NCI-H2107 (cell line): ENCODE measurements at regions not wholly inside any gene's neighbourhood (a gene's known extent, or its start where the extent isn't known, plus 50 kb on each side); places are given as distances from the start of the nearest gene placed in this dataset.
"Not testable (repeated sequence)": the region's sequence is repeated elsewhere in the genome, so short reads cannot be mapped to it uniquely, and the experiment has no call there.

ENCODE experiments used
- DNase-seq: peaks from one replicate; lab custom pipeline; 2025; lab: John Stamatoyannopoulos, UW

GRCh38 chr3:107221856-107222255 is 155.4 kb upstream of the CCDC54 start:
- no peak for DNase-seq

DNA sequence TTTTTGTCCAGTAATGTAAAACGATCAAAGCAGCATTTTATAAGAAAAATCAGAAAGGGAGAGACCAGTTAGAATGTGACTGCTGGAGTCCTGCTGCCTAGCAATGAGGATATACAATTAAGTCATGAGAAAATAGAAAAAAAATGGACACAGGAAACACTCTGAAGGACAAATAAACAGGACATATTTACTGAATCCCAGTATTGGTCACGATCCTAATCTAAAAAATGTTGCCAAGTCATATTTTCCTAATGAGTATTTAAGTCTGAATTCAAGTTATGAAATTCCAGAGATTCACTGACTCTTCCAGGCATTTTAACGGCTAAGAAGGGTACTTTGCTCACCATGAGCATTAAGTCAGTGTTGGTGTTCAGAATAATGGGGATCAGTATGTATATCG is 154.3 kb upstream of the CCDC54 start:
- DNase-seq: no peak

GRCh38 chr3:107224026-107224596 is 153.1 kb upstream of the CCDC54 start:
- DNase-seq: no peak

GRCh38 chr3:107227091-107227490 is 150.1 kb upstream of the CCDC54 start:
- DNase-seq: no peak

- DNase-seq: not testable (repeated sequence)
Observed at GRCh38 chr3:107233877-107234276, 143.4 kb upstream of the CCDC54 start.

DNA sequence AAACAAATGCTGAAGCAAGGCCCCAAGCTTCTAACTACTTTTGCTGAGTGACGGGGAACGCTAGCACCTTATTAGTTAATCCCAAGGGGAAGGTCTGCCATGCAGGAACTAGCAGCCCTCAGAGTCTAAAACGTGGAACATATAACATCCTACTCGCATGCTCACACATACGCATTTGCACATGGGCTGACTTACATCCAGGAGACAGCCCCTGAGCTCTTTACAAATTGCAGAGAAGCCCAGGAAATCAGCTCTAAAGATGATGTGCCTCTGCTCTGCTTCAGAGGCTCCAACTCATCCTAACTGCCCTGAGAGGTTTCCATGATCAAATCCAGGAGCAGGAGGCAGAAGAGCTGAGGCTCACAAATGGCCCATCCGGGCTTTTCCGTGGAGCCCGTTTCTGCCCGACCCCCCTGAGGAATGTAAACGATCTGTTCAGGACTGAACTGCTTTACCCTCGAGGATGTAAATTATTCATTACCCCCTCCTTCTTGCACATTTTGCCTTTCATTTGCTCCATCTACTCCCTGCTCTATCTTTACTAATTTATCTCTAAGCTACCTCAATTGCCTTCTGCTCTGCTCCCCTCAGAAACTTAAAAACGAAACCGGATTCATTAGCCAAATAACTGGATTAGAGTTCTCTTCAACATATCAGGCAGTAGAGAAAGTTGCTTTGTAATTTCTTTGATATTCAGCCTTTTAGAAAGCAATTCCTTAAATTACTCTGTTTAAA is 141.9 kb upstream of the CCDC54 start:
- DNase-seq: no peak

GRCh38 chr3:107235928-107236315 is 141.3 kb upstream of the CCDC54 start:
- DNase-seq: peak; percentile 65

- no peak for DNase-seq
Observed at GRCh38 chr3:107236655-107237337, 140.4 kb upstream of the CCDC54 start.

- no peak for DNase-seq
Observed at GRCh38 chr3:107238787-107239186, 138.5 kb upstream of the CCDC54 start.

DNA sequence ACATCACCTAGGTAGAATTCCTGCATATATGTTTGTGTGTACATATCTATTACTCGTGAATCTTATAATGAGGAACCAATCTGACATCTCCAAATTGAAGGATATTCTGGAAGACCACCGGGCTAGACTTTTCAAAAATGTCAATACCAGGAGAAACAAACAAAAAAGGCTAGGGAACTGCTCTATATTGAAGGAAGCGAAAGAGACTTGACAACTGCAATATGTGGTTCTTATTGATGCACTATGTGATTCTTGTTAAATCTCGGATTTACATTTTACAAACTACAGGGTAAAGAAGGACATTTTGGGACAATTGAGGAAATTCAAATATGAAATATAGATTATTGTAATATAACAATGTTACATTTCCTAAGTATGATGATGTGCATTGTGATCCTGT is 137.5 kb upstream of the CCDC54 start:
- no peak for DNase-seq

GRCh38 chr3:107240183-107241091 is 136.8 kb upstream of the CCDC54 start:
- peak; percentile 18 for DNase-seq

DNA sequence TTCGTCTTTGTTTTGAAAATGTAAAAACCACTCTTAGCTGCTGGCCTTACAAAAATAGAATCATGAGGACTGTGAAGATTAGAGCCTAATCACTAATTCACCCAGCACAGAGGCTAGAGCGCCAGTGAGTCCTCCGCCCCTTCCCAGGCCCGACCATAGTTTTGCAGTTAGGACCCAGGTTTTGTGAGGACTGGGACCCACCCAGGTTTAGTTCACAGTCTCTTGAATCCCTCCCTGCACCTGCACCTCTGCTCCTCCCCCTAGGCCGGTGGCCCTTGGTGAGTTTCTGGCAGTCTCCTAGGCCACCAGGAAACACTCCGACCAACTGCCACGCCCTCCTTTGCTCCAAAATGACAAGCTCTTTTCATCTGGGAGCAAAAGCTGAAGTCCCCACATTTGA is 136.0 kb upstream of the CCDC54 start:
- no peak for DNase-seq

GRCh38 chr3:107242579-107242978 is 134.7 kb upstream of the CCDC54 start:
- DNase-seq: no peak

DNA sequence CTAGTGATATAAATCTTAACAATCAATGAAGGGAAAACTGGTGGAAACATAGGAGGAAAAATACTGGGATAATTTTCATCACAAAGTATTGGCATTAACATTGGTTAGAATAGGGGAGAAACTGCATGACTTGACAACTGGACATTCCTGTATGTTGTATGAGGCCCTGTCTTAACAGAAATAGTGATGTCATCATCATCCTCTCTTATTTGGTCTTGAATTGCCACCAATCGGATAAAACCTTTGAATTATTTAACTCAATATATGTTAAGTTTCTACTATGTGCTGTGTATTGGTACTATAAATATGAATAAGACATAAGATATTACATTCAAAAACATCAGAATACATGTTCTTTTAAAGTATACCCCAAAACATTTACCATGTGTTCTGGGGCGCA is 130.1 kb upstream of the CCDC54 start:
- DNase-seq: no peak

- no peak for DNase-seq
Observed at GRCh38 chr3:107249132-107249531, 128.1 kb upstream of the CCDC54 start.

GRCh38 chr3:107250221-107250620 is 127.0 kb upstream of the CCDC54 start:
- no peak for DNase-seq

- no peak for DNase-seq
Observed at GRCh38 chr3:107251819-107252218, 125.4 kb upstream of the CCDC54 start.

DNA sequence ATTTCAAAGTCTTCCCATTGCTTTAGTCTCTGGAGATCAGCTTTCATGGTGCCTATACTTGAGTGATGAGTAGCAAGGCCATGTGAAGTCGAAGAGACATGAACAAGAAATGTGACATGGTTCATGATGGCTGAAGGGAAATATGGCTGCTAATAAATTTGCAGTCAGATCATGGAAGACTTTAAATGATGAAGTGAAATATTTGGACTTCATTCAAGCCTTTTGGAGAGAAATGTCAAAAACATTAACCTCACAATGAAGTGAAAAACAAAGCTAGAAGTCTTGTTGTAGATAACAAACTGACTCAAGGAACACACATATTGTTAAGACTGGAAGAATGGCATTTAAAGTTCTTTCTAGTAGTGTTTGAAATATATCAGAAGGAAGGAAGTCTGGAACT is 120.3 kb upstream of the CCDC54 start:
- DNase-seq: no peak

DNA sequence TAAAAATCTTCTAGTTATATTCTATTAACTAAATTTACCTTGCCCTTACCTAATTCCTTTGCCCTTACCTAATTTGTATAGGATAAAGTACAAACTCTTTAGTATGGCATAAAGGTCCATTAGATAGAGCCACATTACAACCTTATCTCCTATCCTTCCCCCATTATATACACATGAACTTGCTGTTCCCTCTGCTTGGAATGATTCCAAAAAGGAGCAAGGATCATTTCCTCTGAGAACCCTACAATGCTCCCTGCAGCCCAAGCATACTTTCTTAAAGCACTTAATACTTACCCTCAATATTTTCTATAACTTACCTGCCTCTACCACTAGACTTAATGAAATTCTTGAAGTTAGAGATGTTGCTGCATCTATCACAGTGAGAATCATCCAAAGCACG is 118.9 kb upstream of the CCDC54 start:
- no peak for DNase-seq

DNA sequence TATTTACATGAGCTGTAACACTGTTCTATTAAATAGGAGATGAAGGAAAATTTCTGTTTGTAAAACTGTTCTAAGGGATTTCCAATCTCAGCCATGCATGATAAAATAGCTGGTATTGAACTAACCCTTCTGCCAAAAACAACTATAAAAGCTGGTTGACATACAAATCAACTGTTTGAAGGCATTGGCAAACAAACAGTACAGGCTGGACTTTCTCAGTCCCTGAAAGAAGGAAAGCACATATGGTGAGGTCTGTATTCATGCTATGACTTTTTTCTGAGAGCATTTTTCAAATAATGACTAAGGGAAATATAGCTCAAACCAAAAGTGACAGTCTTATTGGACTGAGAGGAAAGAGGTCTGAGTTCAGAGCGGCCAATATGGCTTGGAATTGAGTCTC is 117.0 kb upstream of the CCDC54 start:
- no peak for DNase-seq

DNA sequence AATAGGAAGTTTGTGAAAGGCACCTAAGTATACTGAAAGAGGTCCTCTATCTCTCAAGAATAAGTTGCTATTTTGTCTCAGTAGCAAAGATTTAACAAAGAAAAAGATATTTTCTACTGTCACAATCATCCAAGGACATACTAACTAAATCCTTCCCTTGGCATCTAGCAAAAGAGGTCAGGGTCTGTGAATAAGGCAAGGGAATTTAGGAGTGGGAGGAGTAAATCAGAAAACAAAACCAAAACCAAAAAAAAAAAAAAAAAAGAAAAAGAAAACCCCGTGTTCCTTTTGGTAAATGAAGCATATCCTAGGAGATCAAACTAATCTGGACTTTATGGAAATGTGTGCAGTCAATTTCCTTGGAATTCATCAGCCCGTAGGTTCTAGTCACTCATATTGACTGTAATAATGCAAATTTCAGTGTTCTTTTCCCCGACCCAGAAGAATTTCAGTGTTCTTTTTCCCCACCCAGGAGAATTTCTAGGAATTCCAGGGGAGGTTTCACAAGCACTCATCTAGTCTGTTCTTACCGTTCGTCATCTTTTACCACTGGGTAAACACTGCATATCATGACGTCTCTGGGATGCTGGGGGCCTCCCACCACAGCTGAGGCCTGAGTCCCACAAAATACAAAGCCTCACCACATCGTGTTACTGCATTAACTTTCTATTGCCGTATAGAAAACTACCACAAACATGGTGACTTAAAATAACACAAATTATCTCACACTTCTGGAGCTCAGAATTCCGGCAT is 113.8 kb upstream of the CCDC54 start:
- DNase-seq: no peak

GRCh38 chr3:107264888-107265287 is 112.4 kb upstream of the CCDC54 start:
- no peak for DNase-seq
